ENCODE measurements at regions not wholly inside any gene's neighbourhood (a gene's known extent, or its start where the extent isn't known, plus 50 kb on each side); places are given as distances from the start of the nearest gene placed in this dataset.
"Not testable (repeated sequence)": the region's sequence is repeated elsewhere in the genome, so short reads cannot be mapped to it uniquely, and the experiment has no call there.

GRCh38 chr1:196090226-196090625, 518.0 kb downstream of the KCNT2 start:
- no peak for DNase-seq (ENCODE audit: low read depth in 2 of 2)

- DNase-seq (ENCODE audit: low read depth in 2 of 2) = no peak
Measured at GRCh38 chr1:196088541-196088940, 519.7 kb downstream of the KCNT2 start.

- no peak for DNase-seq (ENCODE audit: low read depth in 2 of 2)
Measured at GRCh38 chr1:196078691-196079090, 529.5 kb downstream of the KCNT2 start.

DNA sequence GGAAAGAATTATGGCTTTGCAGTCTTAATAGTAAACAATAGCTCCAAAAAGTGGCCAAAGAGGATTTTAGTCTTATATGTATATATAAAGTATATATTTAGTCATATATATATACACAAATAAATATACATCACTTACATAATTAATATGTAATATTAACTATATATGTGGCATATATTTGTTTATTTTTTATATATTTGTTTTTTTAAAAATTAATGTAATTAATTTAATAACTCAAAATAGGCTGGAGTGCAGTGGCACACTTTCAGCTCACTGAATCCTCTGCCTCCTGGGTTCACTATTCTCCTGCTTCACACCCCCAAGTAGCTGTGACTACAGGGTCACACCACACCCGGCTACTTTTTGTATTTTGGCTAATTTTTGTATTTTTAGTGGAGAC, 532.6 kb downstream of the KCNT2 start:
- DNase-seq (ENCODE audit: low read depth in 2 of 2) = no peak

GRCh38 chr1:196074182-196074581, 534.1 kb downstream of the KCNT2 start:
- DNase-seq (ENCODE audit: low read depth in 2 of 2) = no peak

DNA sequence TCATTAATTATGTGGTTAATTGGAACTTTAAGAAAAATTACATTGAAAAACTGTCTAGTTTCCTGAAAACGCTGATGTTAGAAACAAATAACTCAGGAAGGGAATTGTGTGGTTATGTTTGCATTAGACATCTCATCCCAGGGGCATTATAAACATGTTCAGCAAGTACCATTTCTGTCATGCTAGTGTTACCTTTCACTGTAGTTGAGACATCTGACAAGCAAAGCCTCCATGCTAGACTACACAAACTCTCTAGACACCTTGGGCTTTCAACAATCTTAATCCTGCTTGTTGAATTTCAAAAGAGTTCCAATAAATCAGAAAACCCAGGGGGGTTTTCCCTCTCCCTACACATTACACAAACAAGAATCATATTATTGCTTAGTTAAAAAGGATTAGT, 536.8 kb downstream of the KCNT2 start:
- no peak for DNase-seq (ENCODE audit: low read depth in 2 of 2)

- no peak for DNase-seq (ENCODE audit: low read depth in 2 of 2)
Measured at GRCh38 chr1:196070940-196071339, 537.3 kb downstream of the KCNT2 start.

DNA sequence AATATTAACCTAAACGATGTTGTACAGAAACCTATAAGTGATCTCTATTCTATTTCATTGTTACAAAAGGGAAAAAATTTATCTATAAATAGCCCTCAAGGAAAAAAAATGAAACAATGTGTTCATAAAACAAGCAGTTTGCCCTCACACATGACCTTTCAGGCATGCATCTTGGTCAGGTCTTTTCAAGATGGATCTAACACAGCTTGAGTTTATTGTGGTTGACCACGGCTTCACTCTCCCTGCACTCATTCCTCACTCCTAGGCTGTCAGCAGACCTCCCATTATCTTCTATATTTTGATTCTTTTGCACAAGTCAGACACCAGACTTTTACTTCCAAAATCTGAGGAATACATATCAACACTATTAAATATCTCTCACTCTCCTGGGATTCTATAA, 544.3 kb downstream of the KCNT2 start:
- no peak for DNase-seq (ENCODE audit: low read depth in 2 of 2)

DNA sequence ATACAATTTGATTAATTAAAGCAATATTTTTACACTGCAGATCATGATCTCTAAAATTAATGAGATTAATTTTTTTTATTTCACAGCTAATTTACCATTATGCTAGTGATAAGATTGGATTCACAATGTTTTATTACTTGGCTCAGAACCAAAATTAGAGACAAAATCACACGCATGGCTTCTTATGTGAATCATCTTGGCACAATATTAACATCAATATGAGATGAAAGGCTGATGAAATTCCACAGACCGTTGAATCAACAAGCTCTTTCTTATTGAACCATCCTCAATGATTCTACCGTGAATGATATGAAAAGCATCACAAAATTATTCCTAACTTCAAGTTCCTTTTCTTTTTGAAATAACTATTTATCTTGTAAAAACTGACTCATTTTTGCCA, 544.9 kb downstream of the KCNT2 start:
- no peak for DNase-seq (ENCODE audit: low read depth in 2 of 2)

DNA sequence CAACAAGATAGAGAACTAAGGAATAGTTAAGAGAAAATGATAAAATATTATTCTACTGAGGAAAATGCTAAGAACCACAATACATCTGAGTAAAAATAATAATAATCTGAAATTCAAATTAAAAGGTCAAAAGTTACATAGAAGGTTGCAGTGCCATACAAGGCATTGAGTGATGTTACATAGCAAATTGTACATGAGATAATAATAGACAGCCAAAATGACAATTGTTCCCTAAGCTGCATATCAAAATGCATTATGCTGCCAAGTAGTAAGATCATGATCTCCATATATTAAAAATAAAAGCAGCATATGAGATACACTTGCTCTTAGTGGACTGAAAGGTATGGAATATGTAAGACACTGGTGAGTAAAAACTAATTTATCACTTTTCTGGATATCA, 547.7 kb downstream of the KCNT2 start:
- DNase-seq (ENCODE audit: low read depth in 2 of 2) = no peak

DNA sequence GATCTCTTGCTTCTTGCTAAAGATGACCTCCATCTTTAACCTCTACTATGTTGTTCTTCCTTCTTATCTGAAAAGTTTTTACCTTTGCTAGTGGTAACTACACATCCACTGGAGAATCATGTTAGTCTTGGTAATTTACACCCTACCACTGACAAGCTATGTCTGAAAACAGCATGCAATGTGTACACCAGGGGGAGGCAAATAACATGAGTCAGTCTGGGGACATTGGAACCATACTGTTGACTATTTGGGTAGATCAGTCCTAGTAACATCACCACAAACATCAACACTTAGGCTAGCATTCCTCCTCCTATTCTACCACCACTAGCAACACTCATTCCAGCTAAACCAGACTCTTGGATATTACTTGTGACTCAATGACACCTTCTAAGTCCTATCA, 549.0 kb downstream of the KCNT2 start:
- no peak for DNase-seq (ENCODE audit: low read depth in 2 of 2)

DNA sequence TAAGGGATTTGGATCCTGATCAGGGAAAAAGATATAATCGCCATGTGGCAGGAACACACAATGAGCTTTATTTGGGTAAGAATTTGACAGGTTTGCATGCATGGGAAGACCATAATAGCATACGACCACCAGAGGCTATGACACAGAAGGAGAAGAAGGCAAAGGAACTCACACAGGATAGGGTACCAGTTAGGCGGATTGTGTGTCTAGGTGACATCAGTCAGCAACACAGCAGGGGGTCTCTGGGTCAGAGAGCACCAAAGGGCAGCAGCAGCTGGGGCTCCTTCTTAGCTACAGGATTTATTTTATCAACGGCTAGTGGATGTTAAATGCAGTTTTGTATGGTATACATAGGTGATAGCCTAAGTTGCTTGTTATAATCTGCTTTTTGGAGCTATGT, 551.3 kb downstream of the KCNT2 start:
- no peak for DNase-seq (ENCODE audit: low read depth in 2 of 2)

- DNase-seq (ENCODE audit: low read depth in 2 of 2) = no peak
Measured at GRCh38 chr1:196049407-196049806, 558.8 kb downstream of the KCNT2 start.

GRCh38 chr1:196043268-196043667, 565.0 kb downstream of the KCNT2 start:
- DNase-seq (ENCODE audit: low read depth in 2 of 2) = no peak

GRCh38 chr1:196034080-196034706, 574.0 kb downstream of the KCNT2 start:
- DNase-seq (ENCODE audit: low read depth in 2 of 2) = no peak

DNA sequence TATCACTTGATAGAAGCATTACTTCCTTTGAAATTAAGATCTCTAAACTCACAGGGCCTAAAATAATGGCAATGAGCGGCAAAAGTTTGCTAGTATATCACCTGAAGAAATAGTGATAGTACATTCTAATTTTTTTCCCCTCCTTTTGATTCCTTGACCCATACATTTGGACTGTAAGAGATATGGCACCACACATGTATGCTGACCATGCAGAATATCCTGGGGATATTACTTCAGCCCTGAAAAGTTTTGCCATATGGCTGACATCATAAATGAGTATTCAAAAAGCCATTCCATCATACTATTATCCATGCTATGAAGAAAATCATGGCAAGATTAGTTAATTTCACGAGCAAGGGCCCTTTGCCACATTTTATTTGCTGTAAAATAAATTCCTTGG, 576.9 kb downstream of the KCNT2 start:
- DNase-seq (ENCODE audit: low read depth in 2 of 2) = not testable (repeated sequence)

DNA sequence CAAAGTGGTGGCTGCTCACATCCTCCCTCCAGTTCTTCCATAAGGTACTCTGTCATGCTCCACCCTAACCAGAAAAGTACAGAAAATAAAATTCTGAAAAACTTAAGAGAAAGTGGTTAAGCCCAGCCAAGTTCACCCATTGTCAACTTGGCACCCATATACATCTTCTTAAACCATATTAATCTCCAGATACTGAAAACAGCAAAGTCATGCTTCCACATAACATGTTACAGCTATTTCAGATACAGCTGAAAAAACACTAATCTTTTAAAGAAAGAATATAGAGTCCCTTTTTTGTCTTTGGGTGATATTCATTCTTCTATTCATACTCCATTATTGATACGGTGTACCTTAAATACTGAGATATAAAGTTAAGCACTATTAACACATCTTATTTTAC, 577.8 kb downstream of the KCNT2 start:
- no peak for DNase-seq (ENCODE audit: low read depth in 2 of 2)

DNA sequence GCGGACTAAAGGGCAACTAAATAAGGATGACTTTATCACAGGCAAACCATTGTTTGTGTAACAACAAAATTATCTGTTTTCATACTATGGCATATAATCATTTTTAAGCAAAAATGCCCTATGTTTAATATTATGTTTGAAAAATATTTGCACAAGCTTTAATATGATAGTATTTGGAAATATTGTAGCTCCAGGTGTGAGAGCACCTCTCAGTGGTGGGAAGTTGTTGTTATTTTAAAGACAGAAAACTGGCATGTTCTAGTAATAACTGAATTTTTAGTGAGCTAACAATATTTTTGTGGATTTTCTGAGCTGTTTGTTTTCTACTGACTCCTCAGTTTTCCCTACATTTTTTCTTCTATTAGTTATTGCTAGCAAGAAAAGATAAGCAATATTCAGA, 578.8 kb downstream of the KCNT2 start:
- no peak for DNase-seq (ENCODE audit: low read depth in 2 of 2)

- DNase-seq (ENCODE audit: low read depth in 2 of 2) = no peak
Measured at GRCh38 chr1:196027127-196027526, 581.1 kb downstream of the KCNT2 start.

DNA sequence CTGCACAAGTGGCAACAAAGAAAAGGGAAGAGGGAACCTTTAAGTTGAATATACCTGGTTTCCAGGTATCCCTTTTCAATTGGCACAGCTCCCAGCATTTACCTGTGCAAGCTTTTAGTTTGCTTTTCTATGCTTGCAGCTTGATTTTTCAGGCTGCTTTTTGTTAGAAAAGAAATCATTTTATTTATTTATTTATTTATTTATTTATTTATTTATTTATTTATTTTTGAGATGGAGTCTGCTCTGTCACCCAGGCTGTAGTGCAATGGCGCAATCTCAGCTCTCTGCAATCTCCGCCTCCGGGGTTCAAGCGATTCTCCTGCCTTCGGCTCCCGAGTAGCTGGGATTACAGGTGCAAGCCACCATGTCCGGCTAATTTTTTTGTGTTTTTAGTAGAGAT, 587.1 kb downstream of the KCNT2 start:
- not testable (repeated sequence) for DNase-seq (ENCODE audit: low read depth in 2 of 2)

DNA sequence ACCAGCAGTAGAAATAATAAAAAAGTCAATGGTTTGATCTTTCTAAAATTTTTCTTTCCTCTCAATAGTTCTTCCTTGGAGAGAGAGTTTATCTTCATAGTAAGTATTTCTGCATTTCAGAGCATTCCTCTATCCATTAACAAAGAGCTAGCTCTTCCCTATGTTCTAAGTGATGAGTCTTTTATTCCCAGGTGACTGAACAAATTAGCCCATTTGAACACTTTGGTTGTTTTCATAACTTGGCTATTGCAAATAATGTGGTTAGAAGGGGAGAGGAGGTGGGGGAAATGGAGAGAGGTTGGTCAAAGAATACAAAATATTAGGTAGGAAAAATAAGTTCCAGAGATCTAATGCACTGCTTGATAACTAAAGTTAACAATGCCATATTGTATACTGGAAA, 598.9 kb downstream of the KCNT2 start:
- no peak for DNase-seq (ENCODE audit: low read depth in 2 of 2)

DNA sequence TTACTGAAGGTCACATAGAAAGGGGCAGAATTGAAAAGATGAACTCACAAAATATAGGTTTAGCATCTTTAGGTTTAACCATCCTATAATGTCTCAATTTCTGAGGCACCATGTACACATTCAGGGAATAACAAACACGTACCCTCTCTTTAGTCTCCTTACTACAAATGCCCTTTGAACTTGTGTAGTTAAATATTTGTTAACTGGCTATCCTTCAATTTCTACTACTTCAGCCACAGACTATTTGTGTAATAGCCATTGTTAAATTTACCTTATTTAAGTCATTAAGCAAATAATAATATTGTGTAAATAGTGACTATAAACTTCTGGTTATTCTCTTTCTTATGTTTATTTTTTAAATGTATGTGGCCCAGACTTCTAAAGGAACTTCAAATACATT, 600.5 kb downstream of the KCNT2 start:
- DNase-seq (ENCODE audit: low read depth in 2 of 2) = no peak

DNA sequence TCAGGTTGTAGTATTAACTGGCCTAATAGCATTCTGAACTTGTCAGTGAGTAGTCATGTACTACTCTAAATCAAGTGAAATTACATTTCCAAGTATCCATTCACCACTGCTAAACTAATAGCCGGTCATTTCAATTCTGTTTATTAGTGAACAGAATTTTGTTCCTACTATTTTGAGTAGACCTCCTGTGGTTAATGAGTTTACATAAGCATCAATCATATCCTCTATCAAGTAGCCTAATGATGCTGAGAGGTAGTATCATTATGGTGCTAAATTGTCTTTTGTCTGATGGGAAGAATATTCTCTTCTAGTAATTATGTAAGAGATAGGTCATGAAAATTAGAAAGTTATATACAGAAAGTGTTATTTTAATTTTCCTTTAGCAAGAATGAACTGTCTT, 602.8 kb downstream of the KCNT2 start:
- DNase-seq (ENCODE audit: low read depth in 2 of 2) = no peak

DNA sequence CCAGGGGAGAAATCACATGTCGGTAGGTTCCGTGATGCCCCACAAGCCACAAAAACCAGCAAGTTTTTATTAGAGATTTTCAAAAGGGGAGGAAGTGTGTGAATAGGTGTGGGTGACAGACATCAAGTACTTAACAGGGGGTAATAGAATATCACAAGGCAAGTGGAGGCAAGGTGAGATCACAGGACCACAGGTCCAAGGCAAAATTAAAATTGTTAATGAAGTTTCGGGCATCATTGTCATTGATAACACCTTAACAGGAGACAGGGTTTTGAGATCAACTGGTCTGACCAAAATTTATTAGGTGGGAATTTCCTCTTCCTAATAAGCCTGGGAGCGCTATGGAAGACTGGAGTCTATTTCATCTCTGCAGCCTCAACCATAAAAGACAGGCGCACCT, 603.9 kb downstream of the KCNT2 start:
- not testable (repeated sequence) for DNase-seq (ENCODE audit: low read depth in 2 of 2)

DNA sequence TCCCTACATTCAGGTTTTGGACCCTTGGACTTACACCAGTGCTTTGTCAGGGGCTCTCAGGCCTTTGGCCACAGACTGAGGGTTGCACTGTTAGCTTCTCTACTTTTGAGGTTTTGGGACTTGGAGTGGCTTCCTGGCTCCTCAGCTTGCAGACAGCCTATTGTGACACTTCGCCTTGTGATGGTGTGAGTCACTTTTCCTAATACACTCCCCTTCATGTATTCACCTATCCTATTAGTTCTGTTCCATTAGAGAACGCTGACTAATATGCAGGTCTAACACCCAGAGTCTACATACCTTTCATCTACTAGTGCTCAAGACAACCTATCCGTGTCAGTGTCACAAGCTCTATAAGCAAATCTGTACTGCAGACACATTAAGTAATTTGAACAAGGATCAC, 605.3 kb downstream of the KCNT2 start:
- DNase-seq (ENCODE audit: low read depth in 2 of 2) = no peak
